CD4-positive, alpha-beta T cell (primary cell): ENCODE measurements at regions not wholly inside any gene's neighbourhood (a gene's known extent, or its start where the extent isn't known, plus 50 kb on each side); places are given as distances from the start of the nearest gene placed in this dataset.

Experiments used
- ATAC-seq: fragments of 200-7000 bp; cut with Tn5 transposase; one replicate; pipeline ENCODE4 v1.10.0; 2022; ENCODE audit warnings: mild to moderate bottlenecking; ENCODE audit not compliant: poor library complexity
- CTCF ChIA-PET: fragments of 350-600 bp; sonication (Branson Sonifier 250); formaldehyde crosslinking; loops from one replicate; lab custom pipeline; 2021; ENCODE audit warnings: antibody characterized with exemption, inconsistent platforms; lab: Charles Lee
- POLR2A ChIA-PET: fragments of 350-600 bp; sonication (Branson Sonifier 250); formaldehyde crosslinking; loops from one replicate; lab custom pipeline; 2021; ENCODE audit warnings: antibody characterized with exemption, inconsistent platforms; lab: Charles Lee
- DNase-seq, 14 experiments: peaks; one replicate each; pipeline ENCODE4 v3.0.0-alpha.2; 2013 to 2020; ENCODE audit warnings: mixed read lengths in 2 of 14
- H3K27ac ChIP-seq, 2 donors: one replicate each; pipeline versions ENCODE4 v1.5.1 to v1.7.0; 2013; ENCODE audit warnings: low read length in 2 of 2, low read depth in 1 of 2, mild to moderate bottlenecking in 1 of 2
- H3K27me3 ChIP-seq, 2 experiments: 1 replicate in 1 of 2; 2 replicates in 1 of 2; pipeline versions ENCODE4 v1.6.1 to v1.7.0; 2013; ENCODE audit warnings: low read length in 2 of 2, control low read depth in 1 of 2, mild to moderate bottlenecking in 1 of 2, moderate library complexity in 1 of 2; ENCODE audit not compliant: insufficient read depth in 2 of 2, control insufficient read depth in 1 of 2
- H3K36me3 ChIP-seq: one replicate; pipeline ENCODE4 v1.6.1; 2013; ENCODE audit warnings: low read length, control low read depth; ENCODE audit not compliant: insufficient read depth
- H3K4me1 ChIP-seq: one replicate; pipeline ENCODE4 v1.6.1; 2013; ENCODE audit warnings: low read length, control low read depth; ENCODE audit not compliant: insufficient read depth
- H3K4me3 ChIP-seq: one replicate; pipeline ENCODE4 v1.5.1; 2013; ENCODE audit warnings: mild to moderate bottlenecking, low read length, moderate library complexity
- H3K9me3 ChIP-seq, 2 experiments: 1 replicate in 1 of 2; 2 replicates in 1 of 2; pipeline versions ENCODE4 v1.6.1 to v1.7.0; 2013; ENCODE audit warnings: low read length in 2 of 2, mild to moderate bottlenecking in 2 of 2, control low read depth in 1 of 2, moderate library complexity in 1 of 2; ENCODE audit not compliant: control insufficient read depth in 1 of 2, insufficient read depth in 1 of 2
- H3K27ac Mint-ChIP-seq: one replicate; pipeline ENCODE4 v1.8.0; 2020; ENCODE audit warnings: mixed read lengths
- H3K27me3 Mint-ChIP-seq: one replicate; pipeline ENCODE4 v1.8.0; 2021; ENCODE audit warnings: mixed read lengths
- H3K36me3 Mint-ChIP-seq: one replicate; pipeline ENCODE4 v1.8.0; 2021; ENCODE audit warnings: low read depth, mixed read lengths
- H3K4me1 Mint-ChIP-seq: one replicate; pipeline ENCODE4 v1.8.0; 2021; ENCODE audit warnings: low read depth, mixed read lengths
- H3K4me3 Mint-ChIP-seq: one replicate; pipeline ENCODE4 v1.8.0; 2020; ENCODE audit warnings: mild to moderate bottlenecking, mixed read lengths
- H3K9me3 Mint-ChIP-seq: one replicate; pipeline ENCODE4 v1.8.0; 2020; ENCODE audit warnings: mixed read lengths
- intact Hi-C, 2 experiments: fragments of 100-400 bp; cut with DNase I in 1 of 2; cut with micrococcal nuclease in 1 of 2; formaldehyde crosslinking; loops; one replicate each; pipeline versions ENCODE4 v1.15.1 to v1.9.0; 2023 to 2025; cut with DNase I, micrococcal nuclease
- TF ChIP-seq, protein P1 (sequence below): fragments of 200-600 bp; IDR thresholded peaks from one replicate; pipeline ENCODE4 v1.8.0; 2022; ENCODE audit warnings: antibody characterized with exemption, mild to moderate bottlenecking

DNA sequence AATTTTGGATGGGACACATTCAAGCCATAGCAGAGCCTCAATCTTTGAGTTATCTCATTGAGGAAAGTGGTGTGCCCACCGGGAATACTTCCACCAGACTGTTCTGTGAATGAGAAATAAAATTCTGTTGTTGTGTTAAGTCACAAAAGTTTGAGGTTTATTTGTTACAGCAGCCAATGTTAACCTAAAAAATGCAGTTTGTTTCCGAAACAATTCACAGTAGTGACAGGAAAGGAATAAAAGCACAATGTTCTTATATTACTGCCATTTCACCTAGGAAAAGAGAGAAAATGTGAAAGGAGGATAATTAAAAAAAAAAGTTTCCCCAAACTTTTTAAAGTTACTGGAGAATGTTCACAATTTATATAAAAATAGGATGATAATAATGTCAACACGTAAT, 344.6 kb downstream of the CD83 start:
- Histone ChIP-seq H3K27ac (no peak overlapping the region), H3K4me1 (no peaks in the 10 kb centered on the region), H3K4me3 (no peak overlapping the region), H3K9me3 (no peaks in the 10 kb centered on the region), H3K36me3 (no peaks in the 10 kb centered on the region), H3K27me3 (no peaks in the 10 kb centered on the region)
- ATAC-seq (no peak), DNase-seq (no peak)
- no peak overlapping the region for H3K27ac Mint-ChIP-seq
- intact Hi-C loops = no loop called here
- H3K4me3 Mint-ChIP-seq = no peak overlapping the region
- peaks cover 8% of the 10 kb centered on the region for H3K9me3 Mint-ChIP-seq
- H3K27me3 Mint-ChIP-seq = no peaks in the 10 kb centered on the region
- H3K4me1 Mint-ChIP-seq = no peaks in the 10 kb centered on the region
- no peaks in the 10 kb centered on the region for H3K36me3 Mint-ChIP-seq
- CTCF ChIA-PET = no interaction called here
- TF ChIP-seq, protein P1, sequence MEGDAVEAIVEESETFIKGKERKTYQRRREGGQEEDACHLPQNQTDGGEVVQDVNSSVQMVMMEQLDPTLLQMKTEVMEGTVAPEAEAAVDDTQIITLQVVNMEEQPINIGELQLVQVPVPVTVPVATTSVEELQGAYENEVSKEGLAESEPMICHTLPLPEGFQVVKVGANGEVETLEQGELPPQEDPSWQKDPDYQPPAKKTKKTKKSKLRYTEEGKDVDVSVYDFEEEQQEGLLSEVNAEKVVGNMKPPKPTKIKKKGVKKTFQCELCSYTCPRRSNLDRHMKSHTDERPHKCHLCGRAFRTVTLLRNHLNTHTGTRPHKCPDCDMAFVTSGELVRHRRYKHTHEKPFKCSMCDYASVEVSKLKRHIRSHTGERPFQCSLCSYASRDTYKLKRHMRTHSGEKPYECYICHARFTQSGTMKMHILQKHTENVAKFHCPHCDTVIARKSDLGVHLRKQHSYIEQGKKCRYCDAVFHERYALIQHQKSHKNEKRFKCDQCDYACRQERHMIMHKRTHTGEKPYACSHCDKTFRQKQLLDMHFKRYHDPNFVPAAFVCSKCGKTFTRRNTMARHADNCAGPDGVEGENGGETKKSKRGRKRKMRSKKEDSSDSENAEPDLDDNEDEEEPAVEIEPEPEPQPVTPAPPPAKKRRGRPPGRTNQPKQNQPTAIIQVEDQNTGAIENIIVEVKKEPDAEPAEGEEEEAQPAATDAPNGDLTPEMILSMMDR = no peak
- POLR2A ChIA-PET = interaction anchor here (1.1 kb wide), 1 partner anchor 8 kb away, joined by 3 read pairs; no protein-coding TSS in a partner anchor

DNA sequence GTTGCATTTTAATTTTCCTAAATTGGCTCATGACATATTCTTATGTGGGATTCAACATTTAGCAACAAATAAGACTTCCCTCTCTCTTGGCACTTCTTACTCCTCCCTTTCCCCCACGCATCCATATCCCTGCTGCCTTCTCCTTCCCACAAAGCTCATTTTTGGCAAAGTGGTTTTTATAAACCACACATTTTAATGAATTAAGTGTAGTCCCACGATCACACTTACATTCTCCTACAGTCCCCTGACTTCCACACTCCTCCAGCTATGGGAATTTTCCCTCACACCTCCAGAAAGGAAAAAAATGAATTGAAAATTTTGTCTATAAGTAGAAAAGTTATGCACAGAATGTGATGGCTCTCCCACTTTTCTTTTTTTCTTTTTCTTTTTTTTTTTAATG, 345.0 kb downstream of the CD83 start:
- ATAC-seq (no peak), DNase-seq (no peak)
- no peak overlapping the region for H3K27ac Mint-ChIP-seq
- intact Hi-C loops = no loop called here
- Histone ChIP-seq H3K36me3 (no peaks in the 10 kb centered on the region), H3K4me3 (no peak overlapping the region), H3K9me3 (no peaks in the 10 kb centered on the region), H3K27ac (no peak overlapping the region), H3K27me3 (no peaks in the 10 kb centered on the region), H3K4me1 (no peaks in the 10 kb centered on the region)
- TF ChIP-seq, protein P1 = no peak
- H3K4me3 Mint-ChIP-seq = no peak overlapping the region
- no peaks in the 10 kb centered on the region for H3K27me3 Mint-ChIP-seq
- peaks cover under 1% of the 10 kb centered on the region for H3K36me3 Mint-ChIP-seq
- peaks cover 8% of the 10 kb centered on the region for H3K9me3 Mint-ChIP-seq
- no peaks in the 10 kb centered on the region for H3K4me1 Mint-ChIP-seq
- POLR2A ChIA-PET = interaction anchor here (1.1 kb wide), 1 partner anchor 8 kb away, joined by 3 read pairs; no protein-coding TSS in a partner anchor
- CTCF ChIA-PET = no interaction called here

DNA sequence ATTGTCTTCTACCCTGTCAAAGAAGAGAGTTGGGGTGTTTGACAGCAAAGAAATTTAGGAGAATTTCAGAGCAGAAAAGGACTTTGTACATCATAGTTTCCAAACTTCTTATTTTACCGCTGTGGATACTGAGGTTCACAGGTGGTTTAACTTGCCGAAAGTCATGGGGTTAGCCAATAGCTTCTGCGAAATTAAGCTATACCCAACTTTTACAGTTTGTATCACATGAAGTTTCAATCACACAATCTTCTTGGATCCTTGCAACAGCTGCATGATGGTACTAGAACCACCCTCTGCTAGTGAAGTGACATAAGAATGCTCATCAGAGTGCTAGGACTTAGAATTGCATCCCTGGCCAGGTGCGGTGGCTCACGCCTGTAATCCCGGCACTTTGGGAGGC, 345.5 kb downstream of the CD83 start:
- H3K36me3 Mint-ChIP-seq = peaks cover 5% of the 10 kb centered on the region
- no peak overlapping the region for H3K4me3 ChIP-seq
- ChIA-PET CTCF (no interaction called here), POLR2A (interaction anchor here (1.1 kb wide), 1 partner anchor 9 kb away, joined by 3 read pairs; no protein-coding TSS in a partner anchor)
- intact Hi-C loops = no loop called here
- no peak for ATAC-seq
- TF ChIP-seq, protein P1 = no peak
- H3K36me3 ChIP-seq = no peaks in the 10 kb centered on the region
- H3K4me1 ChIP-seq = no peaks in the 10 kb centered on the region
- no peaks in the 10 kb centered on the region for H3K9me3 ChIP-seq
- no peak overlapping the region for H3K4me3 Mint-ChIP-seq
- peaks cover 8% of the 10 kb centered on the region for H3K9me3 Mint-ChIP-seq
- H3K27ac ChIP-seq = no peak overlapping the region
- H3K27ac Mint-ChIP-seq = no peak overlapping the region
- H3K27me3 ChIP-seq = no peaks in the 10 kb centered on the region
- H3K4me1 Mint-ChIP-seq = no peaks in the 10 kb centered on the region
- H3K27me3 Mint-ChIP-seq = no peaks in the 10 kb centered on the region
- DNase-seq = no peak
